Mesendoderm (in vitro differentiated cells): ENCODE measurements at regions not wholly inside any gene's neighbourhood (a gene's known extent, or its start where the extent isn't known, plus 50 kb on each side); places are given as distances from the start of the nearest gene placed in this dataset.

Experiments used
- DNase-seq: peaks from one replicate; pipeline ENCODE4 v3.0.0; 2013
- H2AK5ac ChIP-seq: 2 replicates; pipeline ENCODE4 v1.6.1; 2013; ENCODE audit warnings: low read length, inconsistent platforms
- H2BK120ac ChIP-seq: 2 replicates; pipeline ENCODE4 v1.6.1; 2013; ENCODE audit warnings: low read depth, mild to moderate bottlenecking, low read length, moderate library complexity, mixed read lengths
- H2BK15ac ChIP-seq: replicated peaks from 2 replicates; pipeline ENCODE4 v1.6.1; 2013; ENCODE audit warnings: low read depth, mild to moderate bottlenecking, moderate library complexity
- H2BK5ac ChIP-seq: 2 replicates; pipeline ENCODE4 v1.6.1; 2013; ENCODE audit warnings: low read length, inconsistent platforms
- H3K18ac ChIP-seq: 2 replicates; pipeline ENCODE4 v1.6.1; 2013; ENCODE audit warnings: mild to moderate bottlenecking, low read length, mixed read lengths
- H3K23ac ChIP-seq: one replicate; pipeline ENCODE4 v1.6.1; 2013; ENCODE audit warnings: low read length
- H3K27ac ChIP-seq: 2 replicates; pipeline ENCODE4 v1.5.1; 2013; ENCODE audit warnings: low read depth, mild to moderate bottlenecking, inconsistent platforms, low read length, moderate library complexity
- H3K27me3 ChIP-seq: 2 replicates; pipeline ENCODE4 v1.6.1; 2013; ENCODE audit warnings: low read length, control low read depth, mild to moderate bottlenecking, inconsistent platforms; ENCODE audit not compliant: insufficient read depth, poor library complexity
- H3K36me3 ChIP-seq: 2 replicates; pipeline ENCODE4 v1.6.1; 2013; ENCODE audit warnings: low read length, inconsistent platforms; ENCODE audit not compliant: control insufficient read depth, insufficient read depth
- H3K4ac ChIP-seq: one replicate; pipeline ENCODE4 v1.6.1; 2013; ENCODE audit warnings: low read depth, mild to moderate bottlenecking, low read length, moderate library complexity
- H3K4me1 ChIP-seq: 2 replicates; pipeline ENCODE4 v1.6.1; 2013; ENCODE audit warnings: low read depth, low read length, inconsistent platforms; ENCODE audit not compliant: control insufficient read depth
- H3K4me2 ChIP-seq: 2 replicates; pipeline ENCODE4 v1.6.1; 2013; ENCODE audit warnings: low read length
- H3K4me3 ChIP-seq: 2 replicates; pipeline ENCODE4 v1.5.1; 2013; ENCODE audit warnings: mild to moderate bottlenecking, low read length
- H3K56ac ChIP-seq: one replicate; pipeline ENCODE4 v1.6.1; 2013; ENCODE audit warnings: low read length
- H3K79me1 ChIP-seq: 2 replicates; pipeline ENCODE4 v1.6.1; 2013; ENCODE audit warnings: low read length, inconsistent platforms
- H3K79me2 ChIP-seq: 2 replicates; pipeline ENCODE4 v1.6.1; 2013; ENCODE audit warnings: mild to moderate bottlenecking, low read length; ENCODE audit not compliant: control insufficient read depth, insufficient read depth
- H3K9ac ChIP-seq: 2 replicates; pipeline ENCODE4 v1.6.1; 2013; ENCODE audit warnings: low read length, inconsistent platforms
- H4K5ac ChIP-seq: one replicate; pipeline ENCODE4 v1.6.1; 2013; ENCODE audit warnings: low read length
- H4K8ac ChIP-seq: one replicate; pipeline ENCODE4 v1.6.1; 2013; ENCODE audit warnings: low read depth, mild to moderate bottlenecking, control low read depth, low read length, moderate library complexity
- WGBS: extraction: QIAGEN DNeasy Blood & Tissue Kit; methylation state at CpG from one replicate; pipeline ENCODE4 v1.1.7; 2013; ENCODE audit warnings: low lambda C conversion rate, missing lambda C conversion rate; ENCODE audit not compliant: insufficient coverage; ENCODE audit errors: extremely low coverage; 5-methylcytosine and 5-hydroxymethylcytosine counted together

- no peaks in the 10 kb centered on the region for H3K36me3 ChIP-seq
Measured at GRCh38 chr4:145301386-145302080, 121.1 kb upstream of the OTUD4 start.

GRCh38 chr4:145299380-145300076 lies 119.1 kb upstream of the OTUD4 start:
- no peak overlapping the region for H3K27ac ChIP-seq
- H3K4me1 ChIP-seq: no peaks in the 10 kb centered on the region
- H3K4me2 ChIP-seq: no peak overlapping the region
- no peak overlapping the region for H3K56ac ChIP-seq
- no CpG with 5 or more reads among the region's 5 CpGs for WGBS
- no peaks in the 10 kb centered on the region for H3K27me3 ChIP-seq
- no peak overlapping the region for H4K5ac ChIP-seq
- no peak overlapping the region for H4K8ac ChIP-seq
- no peak for DNase-seq
- no peak overlapping the region for H2BK120ac ChIP-seq
- H3K18ac ChIP-seq: no peak overlapping the region
- no peak overlapping the region for H3K9ac ChIP-seq
- H3K23ac ChIP-seq: no peak overlapping the region
- H2BK5ac ChIP-seq: no peak overlapping the region
- no peaks in the 10 kb centered on the region for H3K79me2 ChIP-seq
- no peaks in the 10 kb centered on the region for H3K36me3 ChIP-seq
- no peak overlapping the region for H2BK15ac ChIP-seq
- no peak overlapping the region for H3K4ac ChIP-seq
- no peak overlapping the region for H3K4me3 ChIP-seq
- H2AK5ac ChIP-seq: no peak overlapping the region
- H3K79me1 ChIP-seq: no peaks in the 10 kb centered on the region

More at GRCh38 chr4:145301386-145302080, 121.1 kb upstream of the OTUD4 start:
- Histone ChIP-seq H3K79me2 (no peaks in the 10 kb centered on the region), H2BK15ac (no peak overlapping the region), H3K4ac (no peak overlapping the region), H3K4me2 (no peak overlapping the region), H2BK120ac (no peak overlapping the region), H3K4me1 (no peaks in the 10 kb centered on the region), H3K4me3 (no peak overlapping the region), H3K27me3 (no peaks in the 10 kb centered on the region), H3K27ac (no peak overlapping the region), H4K5ac (no peak overlapping the region), H2BK5ac (no peak overlapping the region), H3K18ac (no peak overlapping the region), H3K79me1 (no peaks in the 10 kb centered on the region), H3K23ac (no peak overlapping the region), H4K8ac (no peak overlapping the region), H3K56ac (no peak overlapping the region), H2AK5ac (no peak overlapping the region), H3K9ac (no peak overlapping the region)
- DNase-seq: peak; percentile 12
- no CpG with 5 or more reads among the region's 4 CpGs for WGBS

- no peak overlapping the region for H2BK5ac ChIP-seq
- no peak overlapping the region for H4K8ac ChIP-seq
- no peak overlapping the region for H3K56ac ChIP-seq
- H3K4me1 ChIP-seq: no peaks in the 10 kb centered on the region
- H2AK5ac ChIP-seq: no peak overlapping the region
- no peak overlapping the region for H3K18ac ChIP-seq
- no peak overlapping the region for H2BK15ac ChIP-seq
- no peaks in the 10 kb centered on the region for H3K36me3 ChIP-seq
- no peak overlapping the region for H3K23ac ChIP-seq
- H3K27me3 ChIP-seq: no peaks in the 10 kb centered on the region
- H2BK120ac ChIP-seq: no peak overlapping the region
- no peak overlapping the region for H3K4me2 ChIP-seq
- no peak for DNase-seq
- no peak overlapping the region for H3K9ac ChIP-seq
- no peak overlapping the region for H3K4me3 ChIP-seq
- H3K79me2 ChIP-seq: no peaks in the 10 kb centered on the region
- H3K27ac ChIP-seq: no peak overlapping the region
- WGBS: no CpG with 5 or more reads among the region's 2 CpGs
- no peaks in the 10 kb centered on the region for H3K79me1 ChIP-seq
- no peak overlapping the region for H4K5ac ChIP-seq
- no peak overlapping the region for H3K4ac ChIP-seq
Measured at GRCh38 chr4:145298885-145299284, 118.5 kb upstream of the OTUD4 start.

GRCh38 chr4:145297556-145297955 lies 117.2 kb upstream of the OTUD4 start:
- no peak overlapping the region for H3K56ac ChIP-seq
- H3K9ac ChIP-seq: no peak overlapping the region
- H3K79me1 ChIP-seq: no peaks in the 10 kb centered on the region
- H2BK5ac ChIP-seq: no peak overlapping the region
- H4K5ac ChIP-seq: no peak overlapping the region
- H3K23ac ChIP-seq: no peak overlapping the region
- no peak overlapping the region for H2AK5ac ChIP-seq
- no peak overlapping the region for H2BK15ac ChIP-seq
- H3K27ac ChIP-seq: no peak overlapping the region
- H4K8ac ChIP-seq: no peak overlapping the region
- no peak overlapping the region for H3K4me2 ChIP-seq
- no peak overlapping the region for H2BK120ac ChIP-seq
- H3K4me1 ChIP-seq: no peaks in the 10 kb centered on the region
- H3K79me2 ChIP-seq: no peaks in the 10 kb centered on the region
- H3K27me3 ChIP-seq: no peaks in the 10 kb centered on the region
- no peak for DNase-seq
- no peak overlapping the region for H3K4ac ChIP-seq
- H3K4me3 ChIP-seq: no peak overlapping the region
- H3K18ac ChIP-seq: no peak overlapping the region
- H3K36me3 ChIP-seq: no peaks in the 10 kb centered on the region

- no peak overlapping the region for H3K27ac ChIP-seq
- no peak overlapping the region for H3K18ac ChIP-seq
- no peaks in the 10 kb centered on the region for H3K79me2 ChIP-seq
- H3K9ac ChIP-seq: no peak overlapping the region
- no peak overlapping the region for H3K23ac ChIP-seq
- H4K8ac ChIP-seq: no peak overlapping the region
- H2BK5ac ChIP-seq: no peak overlapping the region
- H3K36me3 ChIP-seq: no peaks in the 10 kb centered on the region
- H2AK5ac ChIP-seq: no peak overlapping the region
- DNase-seq: no peak
- H3K4me3 ChIP-seq: no peak overlapping the region
- no peak overlapping the region for H2BK15ac ChIP-seq
- no peak overlapping the region for H4K5ac ChIP-seq
- no peaks in the 10 kb centered on the region for H3K27me3 ChIP-seq
- WGBS: no CpG with 5 or more reads among the region's 1 CpG
- no peak overlapping the region for H3K56ac ChIP-seq
- H2BK120ac ChIP-seq: no peak overlapping the region
- no peaks in the 10 kb centered on the region for H3K4me1 ChIP-seq
- H3K4ac ChIP-seq: no peak overlapping the region
- no peaks in the 10 kb centered on the region for H3K79me1 ChIP-seq
- no peak overlapping the region for H3K4me2 ChIP-seq
Measured at GRCh38 chr4:145295547-145295946, 115.2 kb upstream of the OTUD4 start.

GRCh38 chr4:145295122-145295521 lies 114.7 kb upstream of the OTUD4 start:
- H3K4ac ChIP-seq: no peak overlapping the region
- H3K23ac ChIP-seq: no peak overlapping the region
- WGBS: no CpG with 5 or more reads among the region's 3 CpGs
- H3K27ac ChIP-seq: no peak overlapping the region
- no peak overlapping the region for H4K8ac ChIP-seq
- no peak overlapping the region for H2BK120ac ChIP-seq
- DNase-seq: no peak
- no peaks in the 10 kb centered on the region for H3K27me3 ChIP-seq
- H3K4me1 ChIP-seq: no peaks in the 10 kb centered on the region
- H3K4me3 ChIP-seq: no peak overlapping the region
- no peaks in the 10 kb centered on the region for H3K79me2 ChIP-seq
- H3K4me2 ChIP-seq: no peak overlapping the region
- H2AK5ac ChIP-seq: no peak overlapping the region
- no peak overlapping the region for H3K9ac ChIP-seq
- H4K5ac ChIP-seq: no peak overlapping the region
- no peaks in the 10 kb centered on the region for H3K79me1 ChIP-seq
- H3K36me3 ChIP-seq: no peaks in the 10 kb centered on the region
- no peak overlapping the region for H3K18ac ChIP-seq
- H3K56ac ChIP-seq: no peak overlapping the region
- H2BK5ac ChIP-seq: no peak overlapping the region
- H2BK15ac ChIP-seq: no peak overlapping the region
